ENCODE measurements at regions not wholly inside any gene's neighbourhood (a gene's known extent, or its start where the extent isn't known, plus 50 kb on each side); places are given as distances from the start of the nearest gene placed in this dataset.

DNA sequence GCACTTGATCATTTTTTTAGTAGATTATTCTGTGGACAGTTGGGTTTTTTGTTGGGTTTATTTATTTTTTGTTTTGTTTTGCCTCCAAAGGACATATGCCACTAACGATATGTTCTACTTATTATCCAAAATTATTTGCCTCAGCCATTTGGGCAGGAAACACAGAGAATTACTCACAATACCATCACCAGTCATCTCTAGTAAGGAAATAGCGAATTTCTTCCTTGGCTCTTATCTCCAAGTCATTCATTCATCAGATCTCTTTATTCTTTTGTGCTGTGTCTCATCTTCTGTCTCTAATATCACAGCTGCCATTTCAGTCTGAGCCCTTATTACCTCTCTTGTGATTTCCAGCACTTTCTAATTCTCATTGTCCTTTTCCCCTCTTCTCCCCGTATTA is 130.4 kb upstream of the SMLR1 start:
- TF ChIP-seq, protein P1, sequence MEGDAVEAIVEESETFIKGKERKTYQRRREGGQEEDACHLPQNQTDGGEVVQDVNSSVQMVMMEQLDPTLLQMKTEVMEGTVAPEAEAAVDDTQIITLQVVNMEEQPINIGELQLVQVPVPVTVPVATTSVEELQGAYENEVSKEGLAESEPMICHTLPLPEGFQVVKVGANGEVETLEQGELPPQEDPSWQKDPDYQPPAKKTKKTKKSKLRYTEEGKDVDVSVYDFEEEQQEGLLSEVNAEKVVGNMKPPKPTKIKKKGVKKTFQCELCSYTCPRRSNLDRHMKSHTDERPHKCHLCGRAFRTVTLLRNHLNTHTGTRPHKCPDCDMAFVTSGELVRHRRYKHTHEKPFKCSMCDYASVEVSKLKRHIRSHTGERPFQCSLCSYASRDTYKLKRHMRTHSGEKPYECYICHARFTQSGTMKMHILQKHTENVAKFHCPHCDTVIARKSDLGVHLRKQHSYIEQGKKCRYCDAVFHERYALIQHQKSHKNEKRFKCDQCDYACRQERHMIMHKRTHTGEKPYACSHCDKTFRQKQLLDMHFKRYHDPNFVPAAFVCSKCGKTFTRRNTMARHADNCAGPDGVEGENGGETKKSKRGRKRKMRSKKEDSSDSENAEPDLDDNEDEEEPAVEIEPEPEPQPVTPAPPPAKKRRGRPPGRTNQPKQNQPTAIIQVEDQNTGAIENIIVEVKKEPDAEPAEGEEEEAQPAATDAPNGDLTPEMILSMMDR (IDR thresholded peaks at IDR 0.05), result no peak
- no peak for TF ChIP-seq POLR2A (IDR thresholded peaks at IDR 0.05)
